ENCODE measurements at regions not wholly inside any gene's neighbourhood (a gene's known extent, or its start where the extent isn't known, plus 50 kb on each side); places are given as distances from the start of the nearest gene placed in this dataset.
"Not testable (repeated sequence)": the region's sequence is repeated elsewhere in the genome, so short reads cannot be mapped to it uniquely, and the experiment has no call there.

DNA sequence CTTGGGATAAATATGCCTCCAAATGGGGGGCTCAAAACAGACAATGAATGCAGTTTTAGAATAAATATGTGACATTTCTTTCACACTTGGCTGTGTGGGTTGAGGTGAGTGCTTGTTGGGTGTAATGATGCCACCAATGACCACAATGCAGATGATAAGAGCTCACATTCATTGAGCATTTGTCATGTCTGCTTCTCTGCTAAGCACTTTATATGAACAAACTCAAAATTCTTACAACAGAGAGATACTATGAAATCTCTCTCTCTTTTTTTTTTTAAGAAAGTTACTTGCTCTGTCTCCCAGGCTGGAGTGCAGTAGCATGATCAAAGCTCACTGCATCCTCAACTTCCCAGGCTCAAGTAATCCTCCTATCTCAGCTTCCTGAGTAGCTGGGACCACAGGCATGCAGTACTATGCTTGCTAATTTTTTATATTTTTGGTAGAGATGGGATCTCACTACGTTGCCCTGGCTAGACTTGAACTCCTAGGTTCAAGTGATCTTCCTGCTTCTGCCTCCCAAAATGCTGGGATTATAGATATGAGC, 185.4 kb downstream of the JCAD start:
- no peaks in the 10 kb centered on the region for H3K4me1 ChIP-seq (ENCODE audit: control insufficient read depth in 2 of 2, insufficient read depth in 2 of 2, low read length in 2 of 2)
- no peaks in the 10 kb centered on the region for H3K9me3 ChIP-seq (ENCODE audit: control insufficient read depth in 2 of 2, low read length in 2 of 2)
- no peaks in the 10 kb centered on the region for H3K36me3 ChIP-seq (ENCODE audit: control insufficient read depth in 2 of 2, insufficient read depth in 2 of 2, low read length in 2 of 2)
- H3K9ac ChIP-seq (ENCODE audit: low read depth in 1 of 2, low read length in 2 of 2) = no peak overlapping the region
- H3K27ac ChIP-seq (ENCODE audit: low read depth in 2 of 2, low read length in 2 of 2) = no peak overlapping the region
- H3K4me3 ChIP-seq (ENCODE audit: low read length in 2 of 2) = no peak overlapping the region
- H3K27me3 ChIP-seq (ENCODE audit: control insufficient read depth in 2 of 2, insufficient read depth in 2 of 2, low read length in 2 of 2) = no peaks in the 10 kb centered on the region

- Histone ChIP-seq H3K4me1 (ENCODE audit: control insufficient read depth in 2 of 2, insufficient read depth in 2 of 2, low read length in 2 of 2) (no peaks in the 10 kb centered on the region), H3K4me3 (ENCODE audit: low read length in 2 of 2) (no peak overlapping the region), H3K36me3 (ENCODE audit: control insufficient read depth in 2 of 2, insufficient read depth in 2 of 2, low read length in 2 of 2) (no peaks in the 10 kb centered on the region), H3K9ac (ENCODE audit: low read depth in 1 of 2, low read length in 2 of 2) (no peak overlapping the region), H3K27ac (ENCODE audit: low read depth in 2 of 2, low read length in 2 of 2) (no peak overlapping the region), H3K27me3 (ENCODE audit: control insufficient read depth in 2 of 2, insufficient read depth in 2 of 2, low read length in 2 of 2) (no peaks in the 10 kb centered on the region), H3K9me3 (ENCODE audit: control insufficient read depth in 2 of 2, low read length in 2 of 2) (no peaks in the 10 kb centered on the region)
These were observed 188.8 kb downstream of the JCAD start for GRCh38 chr10:29870522-29871044.

- Histone ChIP-seq H3K36me3 (ENCODE audit: control insufficient read depth in 2 of 2, insufficient read depth in 2 of 2, low read length in 2 of 2) (no peaks in the 10 kb centered on the region), H3K9me3 (ENCODE audit: control insufficient read depth in 2 of 2, low read length in 2 of 2) (no peaks in the 10 kb centered on the region), H3K4me3 (ENCODE audit: low read length in 2 of 2) (no peak overlapping the region), H3K9ac (ENCODE audit: low read depth in 1 of 2, low read length in 2 of 2) (no peak overlapping the region), H3K4me1 (ENCODE audit: control insufficient read depth in 2 of 2, insufficient read depth in 2 of 2, low read length in 2 of 2) (no peaks in the 10 kb centered on the region), H3K27me3 (ENCODE audit: control insufficient read depth in 2 of 2, insufficient read depth in 2 of 2, low read length in 2 of 2) (no peaks in the 10 kb centered on the region), H3K27ac (ENCODE audit: low read depth in 2 of 2, low read length in 2 of 2) (no peak overlapping the region)
These were observed 189.8 kb downstream of the JCAD start for GRCh38 chr10:29869593-29869992.

DNA sequence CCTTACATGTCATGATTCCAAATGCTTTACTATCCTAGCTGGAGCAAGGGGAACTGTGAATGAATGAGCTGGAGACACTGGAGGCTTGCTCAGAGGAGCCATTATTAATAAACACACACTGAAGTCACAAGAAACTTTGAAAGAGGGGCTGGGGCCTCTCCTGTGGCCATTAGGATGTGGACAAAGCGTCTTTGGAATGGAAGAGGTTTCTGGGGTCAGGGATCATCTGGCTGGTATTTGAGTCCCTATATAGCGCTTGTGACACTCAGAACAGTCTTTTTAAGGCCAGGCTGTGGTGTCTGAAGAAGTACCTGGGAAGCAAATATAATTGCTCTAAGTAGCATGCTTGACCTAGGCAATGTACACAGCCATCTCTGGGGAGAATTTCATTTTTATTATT, 193.0 kb downstream of the JCAD start:
- Histone ChIP-seq H3K9ac (ENCODE audit: low read depth in 1 of 2, low read length in 2 of 2) (no peak overlapping the region), H3K9me3 (ENCODE audit: control insufficient read depth in 2 of 2, low read length in 2 of 2) (no peaks in the 10 kb centered on the region), H3K4me3 (ENCODE audit: low read length in 2 of 2) (no peak overlapping the region), H3K27me3 (ENCODE audit: control insufficient read depth in 2 of 2, insufficient read depth in 2 of 2, low read length in 2 of 2) (no peaks in the 10 kb centered on the region), H3K36me3 (ENCODE audit: control insufficient read depth in 2 of 2, insufficient read depth in 2 of 2, low read length in 2 of 2) (no peaks in the 10 kb centered on the region), H3K27ac (ENCODE audit: low read depth in 2 of 2, low read length in 2 of 2) (no peak overlapping the region), H3K4me1 (ENCODE audit: control insufficient read depth in 2 of 2, insufficient read depth in 2 of 2, low read length in 2 of 2) (no peaks in the 10 kb centered on the region)

DNA sequence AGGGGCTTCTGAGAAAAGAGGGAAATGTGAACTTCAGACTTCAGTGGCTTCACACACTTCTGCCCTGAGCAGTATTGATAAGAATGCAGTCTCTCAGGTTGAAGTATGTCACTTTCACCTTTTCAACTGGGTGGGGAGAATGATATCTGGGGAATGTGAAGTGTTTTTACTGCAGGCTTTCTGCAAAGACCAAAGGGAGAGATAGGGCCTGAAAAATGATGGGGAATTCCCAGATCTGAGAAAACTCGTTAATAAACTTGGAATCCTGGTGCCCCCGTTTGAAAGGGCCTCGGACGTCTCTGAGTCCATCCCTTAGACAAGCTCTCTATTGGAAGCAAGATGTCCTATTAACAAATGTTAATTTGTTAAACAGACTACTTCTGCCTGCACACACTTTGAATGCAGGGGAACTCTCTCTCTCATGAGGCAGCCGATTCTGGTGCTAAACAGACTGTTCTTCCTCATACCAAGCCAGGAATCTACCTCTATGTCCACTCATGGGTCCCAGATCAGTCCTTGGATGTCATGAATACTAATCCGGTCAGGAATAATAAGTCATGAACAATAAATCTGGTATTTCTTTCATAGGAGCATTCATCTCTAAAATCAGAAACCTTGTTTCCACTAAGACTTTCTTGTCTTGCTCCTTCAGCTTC, 193.6 kb downstream of the JCAD start:
- Histone ChIP-seq H3K4me1 (ENCODE audit: control insufficient read depth in 2 of 2, insufficient read depth in 2 of 2, low read length in 2 of 2) (no peaks in the 10 kb centered on the region), H3K4me3 (ENCODE audit: low read length in 2 of 2) (no peak overlapping the region), H3K9ac (ENCODE audit: low read depth in 1 of 2, low read length in 2 of 2) (no peak overlapping the region), H3K9me3 (ENCODE audit: control insufficient read depth in 2 of 2, low read length in 2 of 2) (no peaks in the 10 kb centered on the region), H3K27me3 (ENCODE audit: control insufficient read depth in 2 of 2, insufficient read depth in 2 of 2, low read length in 2 of 2) (no peaks in the 10 kb centered on the region), H3K27ac (ENCODE audit: low read depth in 2 of 2, low read length in 2 of 2) (no peak overlapping the region), H3K36me3 (ENCODE audit: control insufficient read depth in 2 of 2, insufficient read depth in 2 of 2, low read length in 2 of 2) (no peaks in the 10 kb centered on the region)

GRCh38 chr10:29862923-29863614, 196.3 kb downstream of the JCAD start:
- Histone ChIP-seq H3K4me3 (ENCODE audit: low read length in 2 of 2) (no peak overlapping the region), H3K27ac (ENCODE audit: low read depth in 2 of 2, low read length in 2 of 2) (no peak overlapping the region), H3K4me1 (ENCODE audit: control insufficient read depth in 2 of 2, insufficient read depth in 2 of 2, low read length in 2 of 2) (no peaks in the 10 kb centered on the region)

GRCh38 chr10:29861811-29862505, 197.4 kb downstream of the JCAD start:
- Histone ChIP-seq H3K9me3 (ENCODE audit: control insufficient read depth in 2 of 2, low read length in 2 of 2) (no peaks in the 10 kb centered on the region), H3K4me1 (ENCODE audit: control insufficient read depth in 2 of 2, insufficient read depth in 2 of 2, low read length in 2 of 2) (no peaks in the 10 kb centered on the region), H3K27me3 (ENCODE audit: control insufficient read depth in 2 of 2, insufficient read depth in 2 of 2, low read length in 2 of 2) (no peaks in the 10 kb centered on the region), H3K4me3 (ENCODE audit: low read length in 2 of 2) (no peak overlapping the region), H3K27ac (ENCODE audit: low read depth in 2 of 2, low read length in 2 of 2) (no peak overlapping the region), H3K9ac (ENCODE audit: low read depth in 1 of 2, low read length in 2 of 2) (no peak overlapping the region), H3K36me3 (ENCODE audit: control insufficient read depth in 2 of 2, insufficient read depth in 2 of 2, low read length in 2 of 2) (no peaks in the 10 kb centered on the region)

More at GRCh38 chr10:29862923-29863614, 196.3 kb downstream of the JCAD start:
- Histone ChIP-seq H3K36me3 (ENCODE audit: control insufficient read depth in 2 of 2, insufficient read depth in 2 of 2, low read length in 2 of 2) (no peaks in the 10 kb centered on the region), H3K27me3 (ENCODE audit: control insufficient read depth in 2 of 2, insufficient read depth in 2 of 2, low read length in 2 of 2) (no peaks in the 10 kb centered on the region), H3K9ac (ENCODE audit: low read depth in 1 of 2, low read length in 2 of 2) (no peak overlapping the region), H3K9me3 (ENCODE audit: control insufficient read depth in 2 of 2, low read length in 2 of 2) (no peaks in the 10 kb centered on the region)

DNA sequence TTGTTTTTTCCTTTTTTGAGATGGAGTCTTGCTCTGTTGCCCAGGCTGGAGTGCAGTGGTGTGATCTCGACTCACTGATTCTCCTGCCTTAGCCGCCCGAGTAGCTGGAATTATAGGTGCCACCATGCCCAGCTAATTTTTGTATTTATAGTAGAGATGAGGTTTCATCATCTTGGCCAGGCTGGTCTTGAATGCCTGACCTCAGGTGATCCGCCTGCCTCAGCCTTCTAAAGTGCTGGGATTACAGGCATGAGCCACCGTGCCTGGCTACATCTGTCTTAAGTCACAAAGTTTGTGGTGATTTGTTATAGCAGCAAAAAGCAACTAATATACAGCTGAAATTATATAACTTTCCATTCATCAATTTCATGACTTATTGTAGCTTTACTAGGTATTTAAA, 198.2 kb downstream of the JCAD start:
- not testable (repeated sequence) for H3K9ac ChIP-seq (ENCODE audit: low read depth in 1 of 2, low read length in 2 of 2); H3K4me1 ChIP-seq (ENCODE audit: control insufficient read depth in 2 of 2, insufficient read depth in 2 of 2, low read length in 2 of 2); H3K4me3 ChIP-seq (ENCODE audit: low read length in 2 of 2); H3K36me3 ChIP-seq (ENCODE audit: control insufficient read depth in 2 of 2, insufficient read depth in 2 of 2, low read length in 2 of 2); H3K27me3 ChIP-seq (ENCODE audit: control insufficient read depth in 2 of 2, insufficient read depth in 2 of 2, low read length in 2 of 2); H3K9me3 ChIP-seq (ENCODE audit: control insufficient read depth in 2 of 2, low read length in 2 of 2); H3K27ac ChIP-seq (ENCODE audit: low read depth in 2 of 2, low read length in 2 of 2)

DNA sequence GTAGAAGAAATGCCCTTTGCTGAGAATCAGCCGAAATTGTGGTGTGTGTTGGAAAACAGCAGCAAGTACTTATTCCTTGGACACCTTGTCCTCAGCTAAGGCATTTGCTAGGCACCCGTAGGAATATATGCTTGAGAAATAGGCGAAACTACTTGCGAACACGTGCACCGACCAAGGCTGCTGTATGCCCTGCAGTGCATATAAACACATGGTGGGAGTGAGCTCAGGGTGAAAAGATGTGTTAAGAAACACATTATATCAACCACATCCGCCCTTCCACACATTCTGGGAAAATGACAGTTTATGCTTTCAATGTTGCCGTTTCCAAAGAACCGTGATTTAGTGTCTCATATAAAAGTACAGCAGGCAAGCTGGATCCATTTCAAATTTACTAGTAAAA, 199.2 kb downstream of the JCAD start:
- Histone ChIP-seq H3K36me3 (ENCODE audit: control insufficient read depth in 2 of 2, insufficient read depth in 2 of 2, low read length in 2 of 2) (no peaks in the 10 kb centered on the region), H3K4me1 (ENCODE audit: control insufficient read depth in 2 of 2, insufficient read depth in 2 of 2, low read length in 2 of 2) (no peaks in the 10 kb centered on the region), H3K9me3 (ENCODE audit: control insufficient read depth in 2 of 2, low read length in 2 of 2) (no peaks in the 10 kb centered on the region), H3K27me3 (ENCODE audit: control insufficient read depth in 2 of 2, insufficient read depth in 2 of 2, low read length in 2 of 2) (no peaks in the 10 kb centered on the region), H3K27ac (ENCODE audit: low read depth in 2 of 2, low read length in 2 of 2) (no peak overlapping the region), H3K9ac (ENCODE audit: low read depth in 1 of 2, low read length in 2 of 2) (no peak overlapping the region), H3K4me3 (ENCODE audit: low read length in 2 of 2) (no peak overlapping the region)

DNA sequence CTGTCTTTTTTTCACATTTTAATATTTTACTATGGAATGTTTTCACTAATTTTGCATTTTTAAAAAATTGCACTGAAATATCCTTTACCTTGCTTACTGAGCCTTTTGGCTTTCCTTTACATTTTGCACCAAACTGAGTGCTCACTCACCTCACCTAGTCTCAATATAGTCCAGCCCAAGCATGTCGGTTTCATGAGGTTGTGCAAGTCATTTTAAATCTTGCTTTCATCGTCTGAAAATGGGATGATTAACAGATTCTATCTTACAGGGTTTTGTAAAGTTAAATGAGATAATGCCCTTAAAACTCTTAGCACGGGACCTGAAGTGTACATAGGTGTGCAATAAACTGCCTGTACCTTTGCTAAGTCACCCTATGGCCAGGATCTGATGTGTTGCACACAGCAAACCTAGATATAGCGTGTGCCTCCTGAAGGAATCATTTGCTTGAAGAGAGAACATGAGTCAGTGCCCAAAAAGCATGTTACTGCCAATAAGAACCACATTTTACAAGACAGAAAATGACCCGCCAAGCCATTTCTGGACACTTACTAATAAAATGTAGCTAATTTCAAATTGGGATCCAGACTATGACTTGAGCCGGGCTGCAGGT, 199.8 kb downstream of the JCAD start:
- H3K27me3 ChIP-seq (ENCODE audit: control insufficient read depth in 2 of 2, insufficient read depth in 2 of 2, low read length in 2 of 2) = no peaks in the 10 kb centered on the region
- H3K4me1 ChIP-seq (ENCODE audit: control insufficient read depth in 2 of 2, insufficient read depth in 2 of 2, low read length in 2 of 2) = no peaks in the 10 kb centered on the region
- H3K9me3 ChIP-seq (ENCODE audit: control insufficient read depth in 2 of 2, low read length in 2 of 2) = no peaks in the 10 kb centered on the region
- no peak overlapping the region for H3K9ac ChIP-seq (ENCODE audit: low read depth in 1 of 2, low read length in 2 of 2)
- H3K36me3 ChIP-seq (ENCODE audit: control insufficient read depth in 2 of 2, insufficient read depth in 2 of 2, low read length in 2 of 2) = no peaks in the 10 kb centered on the region
- no peak overlapping the region for H3K27ac ChIP-seq (ENCODE audit: low read depth in 2 of 2, low read length in 2 of 2)
- H3K4me3 ChIP-seq (ENCODE audit: low read length in 2 of 2) = no peak overlapping the region
